ENCODE measurements at regions not wholly inside any gene's neighbourhood (a gene's known extent, or its start where the extent isn't known, plus 50 kb on each side); places are given as distances from the start of the nearest gene placed in this dataset.
"Not testable (repeated sequence)": the region's sequence is repeated elsewhere in the genome, so short reads cannot be mapped to it uniquely, and the experiment has no call there.

GRCh38 chr10:2340831-2341647 lies 603.7 kb upstream of the ADARB2 start:
- DNase-seq (ENCODE audit: low spot score): no peak

- no peak for DNase-seq (ENCODE audit: low spot score)
Observed at GRCh38 chr10:2335626-2336025, 598.3 kb upstream of the ADARB2 start.

GRCh38 chr10:2334575-2334974 lies 597.2 kb upstream of the ADARB2 start:
- DNase-seq (ENCODE audit: low spot score): no peak

- DNase-seq (ENCODE audit: low spot score): no peak
Observed at GRCh38 chr10:2329082-2329481, 591.8 kb upstream of the ADARB2 start.

GRCh38 chr10:2326411-2326810 lies 589.1 kb upstream of the ADARB2 start:
- DNase-seq (ENCODE audit: low spot score): no peak

DNA sequence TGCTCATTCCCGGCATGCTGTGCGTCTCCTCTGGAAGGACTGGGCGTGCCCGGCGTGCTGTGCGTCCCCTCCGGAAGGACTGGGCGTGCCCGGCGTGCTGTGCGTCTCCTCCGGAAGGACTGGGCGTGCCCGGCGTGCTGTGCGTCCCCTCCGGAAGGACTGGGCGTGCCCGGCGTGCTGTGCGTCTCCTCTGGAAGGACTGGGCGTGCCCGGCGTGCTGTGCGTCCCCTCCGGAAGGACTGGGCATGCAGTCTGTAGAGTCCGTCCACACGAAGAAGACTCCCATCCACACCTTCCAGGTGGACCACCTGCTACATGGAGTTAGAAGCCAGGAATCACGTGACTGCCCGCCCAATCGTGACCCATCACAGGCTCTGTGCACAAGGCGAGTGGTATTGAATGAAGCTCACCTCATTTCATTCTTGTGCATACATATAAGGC lies 577.7 kb upstream of the ADARB2 start:
- not testable (repeated sequence) for DNase-seq (ENCODE audit: low spot score)

- no peak for DNase-seq (ENCODE audit: low spot score)
Observed at GRCh38 chr10:2306081-2306480, 568.8 kb upstream of the ADARB2 start.

DNA sequence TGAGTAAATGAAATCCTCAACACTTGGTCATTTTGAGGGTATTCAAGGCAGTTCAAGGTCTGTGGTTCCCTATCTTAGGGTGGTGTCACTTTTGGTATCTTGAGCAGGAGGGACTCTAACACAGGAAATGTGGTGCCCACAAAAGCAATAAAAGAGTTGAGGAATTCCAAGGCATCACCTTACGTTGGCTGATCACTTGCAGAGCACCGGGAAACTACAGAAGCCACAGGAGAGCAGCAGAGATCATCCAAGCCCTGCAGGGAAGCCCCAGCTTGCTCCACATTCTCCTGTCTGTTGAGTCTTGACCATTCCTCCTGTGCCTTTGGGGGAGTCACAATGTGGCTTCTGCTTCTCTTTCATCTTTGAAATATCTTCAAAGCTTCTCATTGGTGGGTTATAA lies 565.8 kb upstream of the ADARB2 start:
- no peak for DNase-seq (ENCODE audit: low spot score)

GRCh38 chr10:2301227-2301626 lies 563.9 kb upstream of the ADARB2 start:
- DNase-seq (ENCODE audit: low spot score): no peak

DNA sequence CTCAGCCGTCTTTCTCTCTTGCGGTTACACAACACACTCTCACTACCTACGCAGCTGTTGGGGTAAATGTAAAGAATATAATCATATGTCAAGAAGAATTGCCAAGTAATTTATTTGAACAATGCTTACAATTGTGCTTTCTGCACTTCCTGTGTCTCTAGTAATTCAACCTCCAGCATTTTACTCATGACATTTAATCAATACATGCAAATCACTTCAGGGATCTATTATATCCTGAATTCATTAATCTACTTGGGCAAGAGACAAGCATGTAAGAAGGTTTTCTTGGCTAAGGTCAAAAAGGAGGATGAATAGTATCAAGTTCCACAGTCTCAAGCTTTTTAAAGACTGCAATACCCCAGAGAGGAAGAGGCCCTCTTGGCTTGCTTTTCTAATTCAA lies 562.9 kb upstream of the ADARB2 start:
- DNase-seq (ENCODE audit: low spot score): no peak

GRCh38 chr10:2296179-2296891 lies 559.0 kb upstream of the ADARB2 start:
- DNase-seq (ENCODE audit: low spot score): no peak

- DNase-seq (ENCODE audit: low spot score): no peak
Observed at GRCh38 chr10:2294739-2295138, 557.4 kb upstream of the ADARB2 start.

GRCh38 chr10:2284071-2284470 lies 546.7 kb upstream of the ADARB2 start:
- DNase-seq (ENCODE audit: low spot score): no peak

DNA sequence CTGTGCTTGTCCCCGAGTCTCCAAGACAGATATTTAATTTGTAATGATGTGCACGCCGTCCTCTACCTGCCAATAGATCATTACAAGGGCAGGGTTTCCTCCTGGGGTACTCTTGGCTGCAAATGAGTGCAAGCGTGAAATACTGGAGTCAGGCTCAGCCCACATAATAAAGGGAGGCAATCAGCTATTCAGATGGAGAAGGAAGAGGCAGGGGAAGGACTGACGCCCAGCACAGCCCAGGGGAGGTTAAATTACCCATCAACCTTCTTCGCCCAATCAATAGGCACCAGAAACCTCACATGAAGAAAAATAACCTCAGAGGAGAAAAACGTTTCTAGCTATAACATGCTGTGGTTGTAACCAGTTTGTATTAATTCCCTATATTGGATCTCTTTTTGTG lies 544.9 kb upstream of the ADARB2 start:
- DNase-seq (ENCODE audit: low spot score): no peak

- DNase-seq (ENCODE audit: low spot score): no peak
Observed at GRCh38 chr10:2280713-2281300, 543.5 kb upstream of the ADARB2 start.

DNA sequence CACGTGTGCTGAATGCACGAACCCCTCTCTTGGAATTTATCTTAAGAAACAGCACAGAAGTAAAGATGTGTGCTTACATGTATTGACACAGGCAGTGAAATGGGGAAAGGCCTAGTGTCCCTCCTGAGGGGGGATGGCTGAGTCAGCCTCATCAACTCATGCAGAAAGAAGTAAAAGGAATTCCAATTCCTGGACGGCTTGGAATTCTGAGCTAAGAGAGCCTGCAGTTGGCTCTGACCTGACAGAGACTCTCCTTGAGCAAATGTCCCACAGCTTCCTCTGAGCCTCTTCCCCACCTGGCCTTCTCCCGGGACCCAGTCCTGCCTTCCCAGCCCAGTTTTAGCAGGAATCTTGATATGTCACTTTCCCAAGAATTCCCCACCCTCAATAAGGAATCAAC lies 542.4 kb upstream of the ADARB2 start:
- no peak for DNase-seq (ENCODE audit: low spot score)

DNA sequence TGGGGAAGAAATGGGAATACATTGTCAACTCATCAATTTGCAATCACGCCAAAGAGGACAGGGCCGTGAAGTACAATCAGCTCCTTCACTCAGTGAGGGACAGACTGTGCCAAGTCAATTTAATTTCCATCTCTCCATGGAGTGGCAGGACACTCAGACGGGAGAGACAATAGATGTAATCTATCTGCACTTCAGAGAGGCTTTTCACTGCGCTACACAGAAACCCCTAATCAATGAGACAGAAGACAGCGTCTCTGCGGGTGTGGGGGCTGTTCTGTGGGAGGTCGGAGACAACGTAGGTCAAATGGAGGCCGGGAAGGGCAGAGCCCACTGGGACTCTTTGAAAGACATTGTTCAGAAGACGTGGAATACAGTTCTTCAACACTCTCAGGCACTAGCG lies 541.0 kb upstream of the ADARB2 start:
- no peak for DNase-seq (ENCODE audit: low spot score)

GRCh38 chr10:2263561-2263960 lies 526.2 kb upstream of the ADARB2 start:
- DNase-seq (ENCODE audit: low spot score): no peak

GRCh38 chr10:2262878-2263277 lies 525.6 kb upstream of the ADARB2 start:
- DNase-seq (ENCODE audit: low spot score): no peak

DNA sequence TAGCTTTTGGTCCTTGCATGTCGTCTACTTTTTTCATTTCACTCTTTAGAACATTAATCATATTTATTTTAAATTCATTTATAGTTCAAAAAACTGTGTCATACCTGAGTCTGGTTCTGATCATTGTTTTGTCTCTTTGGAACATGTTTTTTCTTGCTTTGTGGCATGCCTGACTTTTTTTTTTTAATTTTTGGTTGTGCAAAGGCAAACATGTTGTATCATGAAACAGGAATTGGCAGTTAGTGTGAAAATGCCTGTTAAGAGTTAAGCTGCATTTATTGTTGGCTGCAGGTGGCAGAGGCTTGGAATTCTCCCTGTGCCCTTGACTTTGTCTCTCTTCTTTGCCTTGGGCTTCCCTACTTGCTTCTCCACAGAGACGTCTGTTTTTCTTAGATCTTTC lies 525.0 kb upstream of the ADARB2 start:
- DNase-seq (ENCODE audit: low spot score): no peak

- DNase-seq (ENCODE audit: low spot score): no peak
Observed at GRCh38 chr10:2256241-2256640, 518.9 kb upstream of the ADARB2 start.

GRCh38 chr10:2252096-2252495 lies 514.8 kb upstream of the ADARB2 start:
- DNase-seq (ENCODE audit: low spot score): no peak

- no peak for DNase-seq (ENCODE audit: low spot score)
Observed at GRCh38 chr10:2251631-2252030, 514.3 kb upstream of the ADARB2 start.
